ENCODE measurements at regions not wholly inside any gene's neighbourhood (a gene's known extent, or its start where the extent isn't known, plus 50 kb on each side); places are given as distances from the start of the nearest gene placed in this dataset.

GRCh38 chr6:43915986-43916923, 146.2 kb downstream of the VEGFA start (continued):
- TF ChIP-seq PPARD (CRISPR knock-in tag; IDR thresholded peaks at IDR 0.05) (no peak), ZZZ3 (IDR thresholded peaks at IDR 0.05) (no peak), BDP1 (IDR thresholded peaks at IDR 0.05; ENCODE audit: insufficient read depth, insufficient read length) (no peak), ARID3A (IDR thresholded peaks at IDR 0.05; ENCODE audit: borderline replicate concordance, low read depth, low read length) (0 out of 2 replicates have a peak, but pooled peaks have one; percentile 45), ZNF512 (tag; IDR thresholded peaks at IDR 0.05) (no peak), ZBED1 (IDR thresholded peaks at IDR 0.05) (0 out of 2 replicates have a peak, but pooled peaks have one; percentile 25), PCBP2 (IDR thresholded peaks at IDR 0.05; ENCODE audit: low read depth, low read length, poor library complexity, severe bottlenecking) (no peak), KDM5B (IDR thresholded peaks at IDR 0.05; ENCODE audit: insufficient replicate concordance, low read depth, low read length) (no peak), CBFB (CRISPR knock-in tag; IDR thresholded peaks at IDR 0.05) (no peak), ZNF134 (CRISPR knock-in tag; conservative IDR thresholded peaks at IDR 0.05) (peak; percentile 55; the same call in 1 of the 2 replicates), CHD7 (IDR thresholded peaks at IDR 0.05; ENCODE audit: low read depth, low read length) (no peak), ZC3H4 (CRISPR knock-in tag; IDR thresholded peaks at IDR 0.05; ENCODE audit: borderline replicate concordance) (no peak)

Measured in K562 (cell line).